Ishikawa (cell line): ENCODE measurements at regions not wholly inside any gene's neighbourhood (a gene's known extent, or its start where the extent isn't known, plus 50 kb on each side); places are given as distances from the start of the nearest gene placed in this dataset.

Experiments
- CEBPB ChIP-seq: IDR thresholded peaks from 2 replicates; pipeline ENCODE4 v1.6.1; 2012
- CREB1 ChIP-seq: IDR thresholded peaks from 2 replicates; pipeline ENCODE4 v1.6.1; 2012; ENCODE audit warnings: low read depth
- EGR1 ChIP-seq: IDR thresholded peaks from 2 replicates; pipeline ENCODE4 v1.6.1; 2012
- EP300 ChIP-seq: IDR thresholded peaks from 2 replicates; pipeline ENCODE4 v1.6.1; 2012; ENCODE audit warnings: borderline replicate concordance
- FOXM1 ChIP-seq: IDR thresholded peaks from 2 replicates; pipeline ENCODE4 v1.6.1; 2012; ENCODE audit warnings: low read depth, borderline replicate concordance
- MAX ChIP-seq: IDR thresholded peaks from 2 replicates; pipeline ENCODE4 v1.6.1; 2012
- NFIC ChIP-seq: IDR thresholded peaks from 2 replicates; pipeline ENCODE4 v1.6.1; 2012
- RAD21 ChIP-seq: IDR thresholded peaks from 2 replicates; pipeline ENCODE4 v1.6.1; 2012; ENCODE audit warnings: low read depth
- REST ChIP-seq: IDR thresholded peaks from 2 replicates; pipeline ENCODE4 v1.6.1; 2012; ENCODE audit warnings: low read depth, mild to moderate bottlenecking
- TAF1 ChIP-seq: IDR thresholded peaks from 2 replicates; pipeline ENCODE4 v1.6.1; 2012; ENCODE audit warnings: low read depth, mild to moderate bottlenecking
- TCF12 ChIP-seq: IDR thresholded peaks from 2 replicates; pipeline ENCODE4 v1.6.1; 2012; ENCODE audit warnings: low read depth
- TEAD4 ChIP-seq: IDR thresholded peaks from 2 replicates; pipeline ENCODE4 v1.6.1; 2012
- YY1 ChIP-seq: IDR thresholded peaks from 2 replicates; pipeline ENCODE4 v1.6.1; 2012; ENCODE audit warnings: low read depth
- ZBTB7A ChIP-seq: IDR thresholded peaks from 2 replicates; pipeline ENCODE4 v1.6.1; 2012; ENCODE audit warnings: low read depth
- TF ChIP-seq, protein P1 (sequence below): IDR thresholded peaks from 2 replicates; pipeline ENCODE4 v1.6.1; 2012

DNA sequence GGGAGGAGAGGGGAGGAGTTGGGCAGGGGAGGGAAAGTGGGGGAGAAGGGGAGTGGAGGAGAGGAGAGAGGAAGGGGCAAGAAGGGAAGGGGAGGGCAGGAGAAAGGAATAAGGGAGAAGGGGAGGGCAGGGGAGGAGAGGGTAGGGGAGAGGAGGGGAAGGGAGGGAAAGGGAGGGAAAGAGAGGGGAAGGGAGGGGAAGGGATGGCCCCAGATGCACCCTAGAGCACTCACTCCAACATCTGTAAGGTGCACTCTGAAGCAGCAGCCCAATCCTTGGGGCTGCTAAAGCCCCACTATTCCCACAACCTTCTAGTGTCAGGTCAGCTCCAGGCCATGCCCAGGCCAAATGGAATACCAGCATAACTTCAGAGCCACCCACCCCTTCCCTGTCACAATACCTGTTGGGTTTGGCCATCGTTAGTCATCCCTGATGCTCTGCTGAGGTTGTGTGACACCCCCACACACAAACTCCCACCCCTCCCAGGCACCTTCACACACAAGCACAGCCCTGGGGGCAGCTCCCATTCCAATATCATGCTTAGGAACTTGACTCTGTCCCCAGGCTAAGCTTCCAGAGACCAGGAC lies 55.7 kb upstream of the PKDCC start:
- no peak for TF ChIP-seq CEBPB
- TF ChIP-seq EGR1, result no peak
- no peak for TF ChIP-seq TCF12
- TF ChIP-seq TEAD4, result no peak
- TF ChIP-seq, protein P1, sequence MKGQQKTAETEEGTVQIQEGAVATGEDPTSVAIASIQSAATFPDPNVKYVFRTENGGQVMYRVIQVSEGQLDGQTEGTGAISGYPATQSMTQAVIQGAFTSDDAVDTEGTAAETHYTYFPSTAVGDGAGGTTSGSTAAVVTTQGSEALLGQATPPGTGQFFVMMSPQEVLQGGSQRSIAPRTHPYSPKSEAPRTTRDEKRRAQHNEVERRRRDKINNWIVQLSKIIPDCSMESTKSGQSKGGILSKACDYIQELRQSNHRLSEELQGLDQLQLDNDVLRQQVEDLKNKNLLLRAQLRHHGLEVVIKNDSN, result no peak

DNA sequence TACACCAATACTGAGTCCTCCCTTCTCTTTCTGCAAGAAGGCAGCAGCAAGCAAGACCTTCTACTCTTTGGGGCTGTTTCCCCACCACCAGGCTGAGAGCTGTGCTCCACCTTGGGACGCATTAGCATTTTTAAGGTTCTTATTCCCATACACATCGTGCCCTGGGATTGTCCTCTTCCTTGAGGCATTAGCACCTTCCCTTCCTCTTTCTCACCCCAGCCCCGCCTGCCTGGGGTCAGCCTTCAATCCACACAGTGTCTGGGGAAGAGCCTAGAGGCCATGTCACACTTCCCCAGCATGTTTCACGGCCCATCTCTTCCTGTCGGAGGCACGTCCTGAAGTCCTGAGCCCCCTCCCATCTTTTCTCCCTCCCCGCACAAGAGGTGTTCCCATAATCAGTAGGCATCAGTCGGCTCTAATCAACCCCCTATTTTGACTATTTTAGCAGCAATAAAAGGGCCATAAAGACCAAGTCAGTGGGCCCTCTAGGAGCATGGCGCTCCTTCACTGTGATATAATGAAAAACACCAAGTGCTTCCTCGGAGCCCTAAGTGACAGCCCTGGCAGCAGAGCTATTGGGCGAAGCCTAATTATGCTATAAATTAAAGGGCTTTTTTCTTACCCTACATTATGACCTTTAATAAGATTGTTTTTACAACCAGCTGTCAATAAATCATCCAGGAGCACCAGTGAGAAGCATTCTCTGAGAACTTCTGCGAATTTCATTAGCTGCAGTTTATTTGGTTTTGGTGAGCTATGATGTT lies 55.0 kb upstream of the PKDCC start:
- TF ChIP-seq FOXM1, result no peak
- no peak for TF ChIP-seq MAX
- no peak for TF ChIP-seq REST
- TF ChIP-seq NFIC, result no peak
- TF ChIP-seq EP300, result no peak
- TF ChIP-seq TCF12, result no peak
- no peak for TF ChIP-seq TAF1
- no peak for TF ChIP-seq CEBPB
- TF ChIP-seq TEAD4, result no peak
- no peak for TF ChIP-seq EGR1
- no peak for TF ChIP-seq ZBTB7A
- no peak for TF ChIP-seq CREB1
- TF ChIP-seq RAD21, result no peak
- TF ChIP-seq, protein P1, result no peak
- TF ChIP-seq YY1, result no peak

DNA sequence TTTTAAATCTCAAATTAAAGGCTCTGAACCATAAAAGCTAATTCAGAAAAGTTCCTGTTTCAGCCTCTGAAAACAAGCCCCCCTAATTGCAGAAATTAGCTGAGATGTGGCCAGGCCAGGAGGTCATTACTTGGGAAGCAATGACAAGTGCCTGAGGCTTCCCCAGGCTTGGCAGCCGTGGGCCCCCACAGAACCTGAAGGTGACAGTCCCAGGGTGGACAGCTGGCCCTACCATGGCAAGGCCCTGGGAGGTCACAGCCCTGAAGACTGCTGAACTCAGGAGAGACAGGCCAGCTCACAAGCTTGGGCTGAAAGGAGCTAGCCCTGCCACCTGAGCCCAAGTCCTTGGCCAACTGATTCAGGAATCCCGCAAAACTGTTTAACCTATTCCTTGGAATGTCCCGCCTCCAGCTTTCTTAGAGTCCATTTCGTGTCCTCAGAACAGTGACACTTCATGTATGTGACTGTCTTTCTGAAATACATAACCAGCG lies 54.3 kb upstream of the PKDCC start:
- no peak for TF ChIP-seq EP300
- TF ChIP-seq TEAD4, result no peak
- TF ChIP-seq YY1, result no peak
- TF ChIP-seq MAX, result no peak
- TF ChIP-seq CEBPB, result no peak
- TF ChIP-seq RAD21, result no peak
- no peak for TF ChIP-seq NFIC
- TF ChIP-seq EGR1, result no peak
- no peak for TF ChIP-seq FOXM1
- no peak for TF ChIP-seq ZBTB7A
- TF ChIP-seq TAF1, result no peak
- TF ChIP-seq TCF12, result no peak
- TF ChIP-seq CREB1, result no peak
- no peak for TF ChIP-seq REST
- TF ChIP-seq, protein P1, result no peak

DNA sequence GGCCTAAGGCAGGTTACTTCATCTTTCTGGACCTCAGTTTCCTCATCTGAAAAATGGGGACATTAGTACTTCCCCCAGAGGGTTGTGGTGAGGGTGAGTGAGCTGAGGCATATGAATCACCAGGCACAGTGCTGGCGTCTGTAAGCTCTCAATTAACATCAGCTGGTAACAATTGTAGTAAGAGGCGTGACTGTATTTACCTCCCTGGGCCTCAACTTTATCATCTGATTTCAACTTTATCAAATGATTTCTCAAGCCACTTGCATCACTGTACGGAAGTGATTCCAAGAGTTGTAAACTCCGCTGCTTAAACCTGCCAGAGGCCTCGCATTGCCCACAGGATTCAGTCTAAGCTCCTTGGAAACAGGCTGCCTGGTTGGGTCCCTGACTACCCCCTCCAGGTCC lies 53.6 kb upstream of the PKDCC start:
- TF ChIP-seq TCF12 (no peak), YY1 (no peak), FOXM1 (no peak), NFIC (no peak), REST (no peak), EP300 (no peak), MAX (no peak), TAF1 (no peak), ZBTB7A (no peak), RAD21 (no peak), EGR1 (no peak), TEAD4 (no peak), CREB1 (no peak)
- TF ChIP-seq, protein P1, result no peak
